ENCODE measurements at regions not wholly inside any gene's neighbourhood (a gene's known extent, or its start where the extent isn't known, plus 50 kb on each side); places are given as distances from the start of the nearest gene placed in this dataset.

DNA sequence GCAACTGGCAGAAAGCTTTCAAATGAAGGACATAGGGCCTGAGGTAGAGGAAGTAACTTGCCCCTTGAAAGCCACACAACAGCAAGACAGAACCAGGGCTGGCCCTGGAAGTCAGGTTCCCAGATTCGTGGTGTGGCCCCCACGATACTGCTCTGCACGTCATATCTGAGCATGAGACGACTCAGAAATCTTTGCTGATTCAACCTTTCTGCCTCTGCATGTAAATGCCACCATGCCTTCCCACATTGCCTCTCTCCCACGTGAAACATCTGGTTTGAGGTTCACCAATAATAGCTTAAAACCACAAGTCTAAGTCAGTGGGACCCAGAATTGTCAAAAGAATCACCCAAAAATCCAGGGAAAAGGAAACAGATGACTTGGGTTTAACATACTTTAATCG lies 214.0 kb upstream of the TRIB2 start:
- TF ChIP-seq, protein P1, sequence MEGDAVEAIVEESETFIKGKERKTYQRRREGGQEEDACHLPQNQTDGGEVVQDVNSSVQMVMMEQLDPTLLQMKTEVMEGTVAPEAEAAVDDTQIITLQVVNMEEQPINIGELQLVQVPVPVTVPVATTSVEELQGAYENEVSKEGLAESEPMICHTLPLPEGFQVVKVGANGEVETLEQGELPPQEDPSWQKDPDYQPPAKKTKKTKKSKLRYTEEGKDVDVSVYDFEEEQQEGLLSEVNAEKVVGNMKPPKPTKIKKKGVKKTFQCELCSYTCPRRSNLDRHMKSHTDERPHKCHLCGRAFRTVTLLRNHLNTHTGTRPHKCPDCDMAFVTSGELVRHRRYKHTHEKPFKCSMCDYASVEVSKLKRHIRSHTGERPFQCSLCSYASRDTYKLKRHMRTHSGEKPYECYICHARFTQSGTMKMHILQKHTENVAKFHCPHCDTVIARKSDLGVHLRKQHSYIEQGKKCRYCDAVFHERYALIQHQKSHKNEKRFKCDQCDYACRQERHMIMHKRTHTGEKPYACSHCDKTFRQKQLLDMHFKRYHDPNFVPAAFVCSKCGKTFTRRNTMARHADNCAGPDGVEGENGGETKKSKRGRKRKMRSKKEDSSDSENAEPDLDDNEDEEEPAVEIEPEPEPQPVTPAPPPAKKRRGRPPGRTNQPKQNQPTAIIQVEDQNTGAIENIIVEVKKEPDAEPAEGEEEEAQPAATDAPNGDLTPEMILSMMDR (IDR thresholded peaks at IDR 0.05) = no peak
- TF ChIP-seq POLR2AphosphoS5 (IDR thresholded peaks at IDR 0.05; ENCODE audit: low read depth, low read length) = no peak
- TF ChIP-seq, protein P2, sequence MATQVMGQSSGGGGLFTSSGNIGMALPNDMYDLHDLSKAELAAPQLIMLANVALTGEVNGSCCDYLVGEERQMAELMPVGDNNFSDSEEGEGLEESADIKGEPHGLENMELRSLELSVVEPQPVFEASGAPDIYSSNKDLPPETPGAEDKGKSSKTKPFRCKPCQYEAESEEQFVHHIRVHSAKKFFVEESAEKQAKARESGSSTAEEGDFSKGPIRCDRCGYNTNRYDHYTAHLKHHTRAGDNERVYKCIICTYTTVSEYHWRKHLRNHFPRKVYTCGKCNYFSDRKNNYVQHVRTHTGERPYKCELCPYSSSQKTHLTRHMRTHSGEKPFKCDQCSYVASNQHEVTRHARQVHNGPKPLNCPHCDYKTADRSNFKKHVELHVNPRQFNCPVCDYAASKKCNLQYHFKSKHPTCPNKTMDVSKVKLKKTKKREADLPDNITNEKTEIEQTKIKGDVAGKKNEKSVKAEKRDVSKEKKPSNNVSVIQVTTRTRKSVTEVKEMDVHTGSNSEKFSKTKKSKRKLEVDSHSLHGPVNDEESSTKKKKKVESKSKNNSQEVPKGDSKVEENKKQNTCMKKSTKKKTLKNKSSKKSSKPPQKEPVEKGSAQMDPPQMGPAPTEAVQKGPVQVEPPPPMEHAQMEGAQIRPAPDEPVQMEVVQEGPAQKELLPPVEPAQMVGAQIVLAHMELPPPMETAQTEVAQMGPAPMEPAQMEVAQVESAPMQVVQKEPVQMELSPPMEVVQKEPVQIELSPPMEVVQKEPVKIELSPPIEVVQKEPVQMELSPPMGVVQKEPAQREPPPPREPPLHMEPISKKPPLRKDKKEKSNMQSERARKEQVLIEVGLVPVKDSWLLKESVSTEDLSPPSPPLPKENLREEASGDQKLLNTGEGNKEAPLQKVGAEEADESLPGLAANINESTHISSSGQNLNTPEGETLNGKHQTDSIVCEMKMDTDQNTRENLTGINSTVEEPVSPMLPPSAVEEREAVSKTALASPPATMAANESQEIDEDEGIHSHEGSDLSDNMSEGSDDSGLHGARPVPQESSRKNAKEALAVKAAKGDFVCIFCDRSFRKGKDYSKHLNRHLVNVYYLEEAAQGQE (IDR thresholded peaks at IDR 0.05; ENCODE audit: insufficient read depth in 1 of 2, low read depth in 2 of 2, low read length in 1 of 2) = no peak

Measured in Panc1 (cell line).